HCT116 (cell line): ENCODE measurements at regions not wholly inside any gene's neighbourhood (a gene's known extent, or its start where the extent isn't known, plus 50 kb on each side); places are given as distances from the start of the nearest gene placed in this dataset.

Source experiments
- ATAC-seq: fragments of 200-7000 bp; cut with Tn5 transposase; 2 replicates; pipeline ENCODE4 v1.9.1; 2020; ENCODE audit warnings: mild to moderate bottlenecking, moderate library complexity
- BruUV-seq: library from RNA; stranded (reverse); fragments of 400-500 nt; replicated peaks from 2 replicates; lab custom pipeline; 2021; lab: Mats Ljungman, UMichigan
- CTCF ChIA-PET: fragments of 300-600 bp; sonication (Branson Sonifier 250); formaldehyde crosslinking; loops from one replicate; lab custom pipeline; 2021; ENCODE audit warnings: antibody characterized with exemption; lab: Charles Lee
- POLR2A ChIA-PET: fragments of 300-600, 350-600 bp; sonication (Branson Sonifier 250); formaldehyde crosslinking; loops from one replicate; lab custom pipeline; 2021; ENCODE audit warnings: antibody characterized with exemption; lab: Charles Lee
- RAD21 ChIA-PET, 2 experiments: fragments of 300-600 bp; sonication (Branson Sonifier 250); formaldehyde crosslinking; loops; one replicate each; lab custom pipeline; 2023; ENCODE audit warnings: low total read pairs in 2 of 2; ENCODE audit not compliant: uncharacterized antibody in 2 of 2, unreplicated experiment in 2 of 2, low non-redundant PET in 1 of 2; lab: Charles Lee
- DNase-seq: peaks from one replicate; pipeline ENCODE4 v3.0.0-alpha.2; 2010; ENCODE audit warnings: low read depth, low spot score
- H2AFZ ChIP-seq: fragments of 200-600 bp; shearing (Covaris generic), sonication (generic); 2 replicates; pipeline ENCODE4 v1.6.1; 2017; ENCODE audit warnings: low read depth, mixed run types, mixed read lengths, antibody characterized with exemption, low read length; ENCODE audit not compliant: poor library complexity, severe bottlenecking
- H3K27ac ChIP-seq: 2 replicates; pipeline ENCODE4 v1.5.1; 2012; ENCODE audit warnings: low read depth, low read length
- H3K27me3 ChIP-seq: fragments of 200-600 bp; sonication (generic); 2 replicates; pipeline ENCODE4 v1.6.1; 2016; ENCODE audit warnings: mixed run types, low read length, mixed read lengths; ENCODE audit not compliant: insufficient read depth
- H3K36me3 ChIP-seq, 2 experiments: fragments of 200-500 bp in 1 of 2; fragments of 200-600 bp in 1 of 2; sonication (Bioruptor generic) in 1 of 2; sonication (generic) in 1 of 2; 2 replicates each; pipeline versions ENCODE4 v1.5.1 to v1.6.1; 2014 to 2016; ENCODE audit warnings: low read length in 2 of 2, inconsistent platforms in 1 of 2, mixed read lengths in 1 of 2, mixed run types in 1 of 2; ENCODE audit not compliant: insufficient read depth in 2 of 2, control insufficient read depth in 1 of 2
- H3K4me1 ChIP-seq, 2 experiments: fragments of 200-600 bp in 1 of 2; sonication (generic) in 1 of 2; 2 replicates each; pipeline versions ENCODE4 v1.5.1 to v1.6.1; 2012 to 2017; ENCODE audit warnings: low read length in 2 of 2, inconsistent platforms in 1 of 2, mild to moderate bottlenecking in 1 of 2, mixed read lengths in 1 of 2, mixed run types in 1 of 2, moderate library complexity in 1 of 2; ENCODE audit not compliant: insufficient read depth in 2 of 2, control insufficient read depth in 1 of 2
- H3K4me2 ChIP-seq: fragments of 200-600 bp; sonication (generic); 2 replicates; pipeline ENCODE4 v1.6.1; 2017; ENCODE audit warnings: mixed run types, low read length, mixed read lengths
- H3K4me3 ChIP-seq, 2 experiments: fragments of 200-600 bp in 1 of 2; sonication (generic) in 1 of 2; replicated peaks in 1 of 2; 2 replicates each; pipeline ENCODE4 v1.5.1; 2011 to 2016; ENCODE audit warnings: low read length in 2 of 2, control low read depth in 1 of 2, low read depth in 1 of 2, mild to moderate bottlenecking in 1 of 2, mixed read lengths in 1 of 2, mixed run types in 1 of 2
- H3K79me2 ChIP-seq: fragments of 200-600 bp; sonication (generic); 2 replicates; pipeline ENCODE4 v1.6.1; 2017; ENCODE audit warnings: mild to moderate bottlenecking, mixed run types, low read length, moderate library complexity, mixed read lengths; ENCODE audit not compliant: insufficient read depth
- H3K9ac ChIP-seq: fragments of 200-600 bp; sonication (generic); 2 replicates; pipeline ENCODE4 v1.6.1; 2016; ENCODE audit warnings: low read length, mixed read lengths
- H3K9me2 ChIP-seq: fragments of 200-600 bp; sonication (generic), shearing (Covaris generic); 2 replicates; pipeline ENCODE4 v1.6.1; 2017; ENCODE audit warnings: mixed run types, mild to moderate bottlenecking, moderate library complexity; ENCODE audit not compliant: insufficient read depth
- H3K9me3 ChIP-seq, 2 experiments: fragments of 200-500 bp in 1 of 2; fragments of 200-600 bp in 1 of 2; sonication (Bioruptor generic) in 1 of 2; sonication (generic) in 1 of 2; 2 replicates each; pipeline ENCODE4 v1.6.1; 2014 to 2017; ENCODE audit warnings: low read length in 2 of 2, mixed read lengths in 2 of 2, inconsistent platforms in 1 of 2, low read depth in 1 of 2, mild to moderate bottlenecking in 1 of 2, mixed run types in 1 of 2, moderate library complexity in 1 of 2; ENCODE audit not compliant: control insufficient read depth in 1 of 2, insufficient read depth in 1 of 2
- H4K20me1 ChIP-seq: fragments of 200-600 bp; sonication (generic), shearing (Covaris generic); 2 replicates; pipeline ENCODE4 v1.6.1; 2017; ENCODE audit warnings: mixed run types, mild to moderate bottlenecking, moderate library complexity; ENCODE audit not compliant: insufficient read depth
- CBX3 ChIP-seq: IDR thresholded peaks from 2 replicates; pipeline ENCODE4 v1.6.1; 2012; ENCODE audit warnings: low read depth
- CEBPB ChIP-seq: IDR thresholded peaks from 2 replicates; pipeline ENCODE4 v1.6.1; 2012; ENCODE audit warnings: low read depth
- EGR1 ChIP-seq: IDR thresholded peaks from 2 replicates; pipeline ENCODE4 v1.6.1; 2012; ENCODE audit warnings: low read depth
- ELF1 ChIP-seq: IDR thresholded peaks from 2 replicates; pipeline ENCODE4 v1.6.1; 2012; ENCODE audit warnings: low read depth, borderline replicate concordance
- EZH2 ChIP-seq: fragments of 200-600 bp; sonication (generic); IDR thresholded peaks from 2 replicates; pipeline ENCODE4 v1.6.1; 2017; ENCODE audit warnings: antibody characterized with exemption, mixed run types
- JUND ChIP-seq: IDR thresholded peaks from 2 replicates; pipeline ENCODE4 v1.6.1; 2012
- MAX ChIP-seq: IDR thresholded peaks from 2 replicates; pipeline ENCODE4 v1.6.1; 2012
- POLR2A ChIP-seq: IDR thresholded peaks from 2 replicates; pipeline ENCODE4 v1.7.0; 2011; ENCODE audit warnings: borderline replicate concordance; ENCODE audit not compliant: insufficient read depth, insufficient read length; ENCODE audit errors: extremely low read depth
- RAD21 ChIP-seq: IDR thresholded peaks from 2 replicates; pipeline ENCODE4 v1.6.1; 2012; ENCODE audit warnings: low read depth, mild to moderate bottlenecking
- SIN3A ChIP-seq: IDR thresholded peaks from 2 replicates; pipeline ENCODE4 v1.6.1; 2012; ENCODE audit warnings: low read depth
- SRF ChIP-seq: IDR thresholded peaks from 2 replicates; pipeline ENCODE4 v1.6.1; 2012; ENCODE audit warnings: low read depth
- TCF7L2 ChIP-seq: IDR thresholded peaks from 2 replicates; pipeline ENCODE4 v1.7.0; 2011; ENCODE audit warnings: borderline replicate concordance, inconsistent platforms; ENCODE audit not compliant: insufficient read depth, insufficient read length; ENCODE audit errors: extremely low read depth
- YY1 ChIP-seq: IDR thresholded peaks from 2 replicates; pipeline ENCODE4 v1.6.1; 2011; ENCODE audit warnings: low read length, low read depth, moderate library complexity, mild to moderate bottlenecking; ENCODE audit not compliant: insufficient replicate concordance; ENCODE audit errors: extremely low read depth
- ZFX ChIP-seq: fragments of 450-650 bp; IDR thresholded peaks from 2 replicates; pipeline ENCODE4 v1.6.1; 2017
- ZNF274 ChIP-seq: fragments of 200-500 bp; sonication (Bioruptor generic); IDR thresholded peaks from 2 replicates; pipeline ENCODE4 v1.6.1; 2014; ENCODE audit warnings: mild to moderate bottlenecking, low read depth, low read length, inconsistent platforms
- intact Hi-C: fragments of 100-400 bp; cut with micrococcal nuclease; formaldehyde crosslinking; loops from 2 replicates; pipeline ENCODE4 v1.10.0; 2022
- TF ChIP-seq, protein P1 (sequence below): IDR thresholded peaks from 2 replicates; pipeline ENCODE4 v1.6.1; 2012
- TF ChIP-seq, protein P2 (sequence below), 3 experiments: fragments of 200-600 bp in 1 of 3; sonication (generic) in 1 of 3; IDR thresholded peaks in 2 of 3; conservative IDR thresholded peaks in 1 of 3; 2 replicates each; pipeline ENCODE4 v1.5.1; 2012 to 2017; ENCODE audit warnings: low read depth in 2 of 3, low read length in 2 of 3, antibody characterized with exemption in 1 of 3, borderline replicate concordance in 1 of 3, control low read depth in 1 of 3, mild to moderate bottlenecking in 1 of 3, mixed read lengths in 1 of 3, mixed run types in 1 of 3, moderate library complexity in 1 of 3; ENCODE audit not compliant: insufficient read depth in 1 of 3
- TF ChIP-seq, protein P3 (sequence below): IDR thresholded peaks from 2 replicates; pipeline ENCODE4 v1.6.1; 2011; ENCODE audit warnings: mild to moderate bottlenecking, low read length, moderate library complexity; ENCODE audit not compliant: insufficient replicate concordance; ENCODE audit errors: extremely low read depth

DNA sequence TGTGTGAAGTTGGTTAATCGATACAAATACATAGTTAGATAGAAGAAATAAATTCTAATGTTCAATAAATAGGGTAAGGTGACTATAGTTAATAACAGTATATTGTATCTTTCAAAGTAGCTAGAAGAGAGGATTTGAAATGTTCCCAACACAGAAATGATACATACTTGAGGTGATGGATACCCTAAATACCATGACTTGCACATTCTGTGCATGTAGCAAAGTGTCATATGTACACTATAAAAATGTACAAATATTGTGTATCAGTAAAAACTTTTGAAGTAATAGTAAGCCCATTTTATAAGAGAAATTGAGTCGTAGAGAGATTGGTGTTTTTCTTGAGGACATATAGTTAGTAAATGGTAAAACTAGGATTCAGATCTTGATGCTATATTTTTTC is 56.4 kb upstream of the PGR start:
- no peak overlapping the region for H3K4me2 ChIP-seq
- no peak overlapping the region for H3K9ac ChIP-seq
- ChIA-PET RAD21 (no interaction called here), POLR2A (no interaction called here), CTCF (no interaction called here)
- no peak for TF ChIP-seq ZNF274
- no peak for TF ChIP-seq CEBPB
- no peak for TF ChIP-seq CBX3
- TF ChIP-seq, protein P1, sequence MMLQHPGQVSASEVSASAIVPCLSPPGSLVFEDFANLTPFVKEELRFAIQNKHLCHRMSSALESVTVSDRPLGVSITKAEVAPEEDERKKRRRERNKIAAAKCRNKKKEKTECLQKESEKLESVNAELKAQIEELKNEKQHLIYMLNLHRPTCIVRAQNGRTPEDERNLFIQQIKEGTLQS = no peak
- no peak for TF ChIP-seq ZFX
- TF ChIP-seq YY1 = no peak
- TF ChIP-seq EGR1 = no peak
- no peak for TF ChIP-seq SIN3A
- no peak for TF ChIP-seq RAD21
- TF ChIP-seq SRF = no peak
- intact Hi-C loops = no loop called here
- H3K36me3 ChIP-seq = no peaks in the 10 kb centered on the region
- no peak overlapping the region for H3K4me3 ChIP-seq
- H3K9me2 ChIP-seq = no peaks in the 10 kb centered on the region
- ATAC-seq = no peak
- H3K79me2 ChIP-seq = no peaks in the 10 kb centered on the region
- no TSS peak for BruUV-seq
- no peak for DNase-seq
- no peaks in the 10 kb centered on the region for H3K27me3 ChIP-seq
- H2AFZ ChIP-seq = no peak overlapping the region
- H3K4me1 ChIP-seq = no peaks in the 10 kb centered on the region
- no peaks in the 10 kb centered on the region for H3K9me3 ChIP-seq
- no peak overlapping the region for H3K27ac ChIP-seq
- no peaks in the 10 kb centered on the region for H4K20me1 ChIP-seq

GRCh38 chr11:101182467-101182866 is 52.9 kb upstream of the PGR start:
- no peaks in the 10 kb centered on the region for H4K20me1 ChIP-seq
- no peaks in the 10 kb centered on the region for H3K9me3 ChIP-seq
- H3K4me3 ChIP-seq = no peak overlapping the region
- H3K9ac ChIP-seq = no peak overlapping the region
- TF ChIP-seq, protein P2, sequence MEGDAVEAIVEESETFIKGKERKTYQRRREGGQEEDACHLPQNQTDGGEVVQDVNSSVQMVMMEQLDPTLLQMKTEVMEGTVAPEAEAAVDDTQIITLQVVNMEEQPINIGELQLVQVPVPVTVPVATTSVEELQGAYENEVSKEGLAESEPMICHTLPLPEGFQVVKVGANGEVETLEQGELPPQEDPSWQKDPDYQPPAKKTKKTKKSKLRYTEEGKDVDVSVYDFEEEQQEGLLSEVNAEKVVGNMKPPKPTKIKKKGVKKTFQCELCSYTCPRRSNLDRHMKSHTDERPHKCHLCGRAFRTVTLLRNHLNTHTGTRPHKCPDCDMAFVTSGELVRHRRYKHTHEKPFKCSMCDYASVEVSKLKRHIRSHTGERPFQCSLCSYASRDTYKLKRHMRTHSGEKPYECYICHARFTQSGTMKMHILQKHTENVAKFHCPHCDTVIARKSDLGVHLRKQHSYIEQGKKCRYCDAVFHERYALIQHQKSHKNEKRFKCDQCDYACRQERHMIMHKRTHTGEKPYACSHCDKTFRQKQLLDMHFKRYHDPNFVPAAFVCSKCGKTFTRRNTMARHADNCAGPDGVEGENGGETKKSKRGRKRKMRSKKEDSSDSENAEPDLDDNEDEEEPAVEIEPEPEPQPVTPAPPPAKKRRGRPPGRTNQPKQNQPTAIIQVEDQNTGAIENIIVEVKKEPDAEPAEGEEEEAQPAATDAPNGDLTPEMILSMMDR (IDR thresholded peaks at IDR 0.05 in 2 of 3, conservative IDR thresholded peaks at IDR 0.05 in 1 of 3; ENCODE audit: borderline replicate concordance in 1 of 3, insufficient read depth in 1 of 3, low read depth in 2 of 3, low read length in 2 of 3) = no peak
- TF ChIP-seq, protein P1 = no peak
- TF ChIP-seq JUND = no peak
- no peak for TF ChIP-seq SIN3A
- no peak for TF ChIP-seq ELF1
- TF ChIP-seq EGR1 = no peak
- no peak for TF ChIP-seq CEBPB
- TF ChIP-seq, protein P3, sequence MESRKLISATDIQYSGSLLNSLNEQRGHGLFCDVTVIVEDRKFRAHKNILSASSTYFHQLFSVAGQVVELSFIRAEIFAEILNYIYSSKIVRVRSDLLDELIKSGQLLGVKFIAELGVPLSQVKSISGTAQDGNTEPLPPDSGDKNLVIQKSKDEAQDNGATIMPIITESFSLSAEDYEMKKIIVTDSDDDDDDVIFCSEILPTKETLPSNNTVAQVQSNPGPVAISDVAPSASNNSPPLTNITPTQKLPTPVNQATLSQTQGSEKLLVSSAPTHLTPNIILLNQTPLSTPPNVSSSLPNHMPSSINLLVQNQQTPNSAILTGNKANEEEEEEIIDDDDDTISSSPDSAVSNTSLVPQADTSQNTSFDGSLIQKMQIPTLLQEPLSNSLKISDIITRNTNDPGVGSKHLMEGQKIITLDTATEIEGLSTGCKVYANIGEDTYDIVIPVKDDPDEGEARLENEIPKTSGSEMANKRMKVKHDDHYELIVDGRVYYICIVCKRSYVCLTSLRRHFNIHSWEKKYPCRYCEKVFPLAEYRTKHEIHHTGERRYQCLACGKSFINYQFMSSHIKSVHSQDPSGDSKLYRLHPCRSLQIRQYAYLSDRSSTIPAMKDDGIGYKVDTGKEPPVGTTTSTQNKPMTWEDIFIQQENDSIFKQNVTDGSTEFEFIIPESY = no peak
- TF ChIP-seq POLR2A = no peak
- no peak for TF ChIP-seq YY1
- TF ChIP-seq EZH2 = no peak
- TF ChIP-seq TCF7L2 = no peak
- TF ChIP-seq CBX3 = no peak
- TF ChIP-seq ZNF274 = no peak
- TF ChIP-seq MAX = no peak
- DNase-seq (no peak), ATAC-seq (no peak)
- H3K36me3 ChIP-seq = no peaks in the 10 kb centered on the region
- intact Hi-C loops = no loop called here
- CTCF ChIA-PET = no interaction called here
- no peak overlapping the region for H3K27ac ChIP-seq
- no TSS peak for BruUV-seq
- H2AFZ ChIP-seq = no peak overlapping the region
- no peak overlapping the region for H3K4me2 ChIP-seq
- H3K27me3 ChIP-seq = no peaks in the 10 kb centered on the region
- POLR2A ChIA-PET = no interaction called here
- H3K9me2 ChIP-seq = no peaks in the 10 kb centered on the region
- H3K4me1 ChIP-seq = no peaks in the 10 kb centered on the region
- RAD21 ChIA-PET = no interaction called here
- H3K79me2 ChIP-seq = no peaks in the 10 kb centered on the region
